ENCODE measurements at regions not wholly inside any gene's neighbourhood (a gene's known extent, or its start where the extent isn't known, plus 50 kb on each side); places are given as distances from the start of the nearest gene placed in this dataset.

- TF ChIP-seq EZH2phosphoT487 (IDR thresholded peaks at IDR 0.05; ENCODE audit: unreplicated experiment), result no peak
- TF ChIP-seq CREB1 (CRISPR knock-in tag; IDR thresholded peaks at IDR 0.05; ENCODE audit: low read depth), result no peak
- TF ChIP-seq CTCF (conservative IDR thresholded peaks at IDR 0.05; ENCODE audit: low read depth in 2 of 2), result no peak
- no peak for TF ChIP-seq EZH2 (IDR thresholded peaks at IDR 0.05; ENCODE audit: low read depth, unreplicated experiment)
- no peak for TF ChIP-seq POLR2AphosphoS5 (IDR thresholded peaks at IDR 0.05; ENCODE audit: low read depth)
- TF ChIP-seq NANOG (IDR thresholded peaks at IDR 0.05; ENCODE audit: borderline replicate concordance), result no peak
- no peak for TF ChIP-seq STAT1 (IDR thresholded peaks at IDR 0.05; ENCODE audit: unreplicated experiment)
- no peak for TF ChIP-seq ETS1 (IDR thresholded peaks at IDR 0.05)
- no peak for TF ChIP-seq JUNB (IDR thresholded peaks at IDR 0.05; ENCODE audit: unreplicated experiment)
- no peak for TF ChIP-seq REST (IDR thresholded peaks at IDR 0.05; ENCODE audit: unreplicated experiment)
- no peak for TF ChIP-seq ZNF331 (CRISPR knock-in tag; IDR thresholded peaks at IDR 0.05; ENCODE audit: low read depth)
- TF ChIP-seq ZNF462 (CRISPR knock-in tag; IDR thresholded peaks at IDR 0.05), result no peak
- TF ChIP-seq ZNF114 (CRISPR knock-in tag; IDR thresholded peaks at IDR 0.05), result no peak
These were observed 189.2 kb upstream of the RBMS3 start for GRCh38 chr3:29091599-29092189.
